Peyer's patch (tissue), 4 donors: ENCODE measurements at regions not wholly inside any gene's neighbourhood (a gene's known extent, or its start where the extent isn't known, plus 50 kb on each side); places are given as distances from the start of the nearest gene placed in this dataset.

ENCODE experiments used
- POLR2A ChIP-seq, 2 donors: fragments of 450-650 bp; IDR thresholded peaks; one replicate each; pipeline ENCODE4 v1.5.1; 2017; ENCODE audit warnings: antibody characterized with exemption in 2 of 2, mild to moderate bottlenecking in 2 of 2, moderate library complexity in 2 of 2
- TF ChIP-seq, protein P1 (sequence below), 6 experiments: fragments of 450-650 bp in 4 of 6; fragments of 200-600 bp in 2 of 6; sonication (generic) in 1 of 6; IDR thresholded peaks; one replicate each; pipeline ENCODE4 v1.5.1; 2017 to 2019; ENCODE audit warnings: antibody characterized with exemption in 6 of 6, mild to moderate bottlenecking in 3 of 6, moderate library complexity in 1 of 6

GRCh38 chr2:226451486-226451885, 348.1 kb downstream of the IRS1 start:
- TF ChIP-seq, protein P1, sequence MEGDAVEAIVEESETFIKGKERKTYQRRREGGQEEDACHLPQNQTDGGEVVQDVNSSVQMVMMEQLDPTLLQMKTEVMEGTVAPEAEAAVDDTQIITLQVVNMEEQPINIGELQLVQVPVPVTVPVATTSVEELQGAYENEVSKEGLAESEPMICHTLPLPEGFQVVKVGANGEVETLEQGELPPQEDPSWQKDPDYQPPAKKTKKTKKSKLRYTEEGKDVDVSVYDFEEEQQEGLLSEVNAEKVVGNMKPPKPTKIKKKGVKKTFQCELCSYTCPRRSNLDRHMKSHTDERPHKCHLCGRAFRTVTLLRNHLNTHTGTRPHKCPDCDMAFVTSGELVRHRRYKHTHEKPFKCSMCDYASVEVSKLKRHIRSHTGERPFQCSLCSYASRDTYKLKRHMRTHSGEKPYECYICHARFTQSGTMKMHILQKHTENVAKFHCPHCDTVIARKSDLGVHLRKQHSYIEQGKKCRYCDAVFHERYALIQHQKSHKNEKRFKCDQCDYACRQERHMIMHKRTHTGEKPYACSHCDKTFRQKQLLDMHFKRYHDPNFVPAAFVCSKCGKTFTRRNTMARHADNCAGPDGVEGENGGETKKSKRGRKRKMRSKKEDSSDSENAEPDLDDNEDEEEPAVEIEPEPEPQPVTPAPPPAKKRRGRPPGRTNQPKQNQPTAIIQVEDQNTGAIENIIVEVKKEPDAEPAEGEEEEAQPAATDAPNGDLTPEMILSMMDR (IDR thresholded peaks at IDR 0.05): no peak
- no peak for TF ChIP-seq POLR2A (IDR thresholded peaks at IDR 0.05)
